Activated CD4-positive, alpha-beta memory T cell treated with anti-CD3 and anti-CD28 coated beads, Interleukin-2, amount 10 ng/mL, durations not matched to agents 7 days and 5 days (primary cell): ENCODE measurements at regions not wholly inside any gene's neighbourhood (a gene's known extent, or its start where the extent isn't known, plus 50 kb on each side); places are given as distances from the start of the nearest gene placed in this dataset.

Experiments
- CTCF ChIA-PET: fragments of 350-600 bp; sonication (Branson Sonifier 250); formaldehyde crosslinking; loops from one replicate; lab custom pipeline; 2021; ENCODE audit warnings: antibody characterized with exemption, inconsistent platforms; lab: Charles Lee
- POLR2A ChIA-PET: fragments of 350-600 bp; sonication (Branson Sonifier 250); formaldehyde crosslinking; loops from one replicate; lab custom pipeline; 2021; ENCODE audit warnings: antibody characterized with exemption; lab: Charles Lee
- DNase-seq: peaks from one replicate; pipeline ENCODE4 v3.0.0-alpha.2; 2020
- H3K27ac Mint-ChIP-seq: one replicate; pipeline ENCODE4 v1.8.0; 2021; ENCODE audit warnings: mild to moderate bottlenecking, mixed read lengths
- H3K27me3 Mint-ChIP-seq: one replicate; pipeline ENCODE4 v1.8.0; 2021; ENCODE audit warnings: mixed read lengths
- H3K36me3 Mint-ChIP-seq: one replicate; pipeline ENCODE4 v1.8.0; 2021; ENCODE audit warnings: low read depth, mixed read lengths
- H3K4me1 Mint-ChIP-seq: one replicate; pipeline ENCODE4 v1.8.0; 2021; ENCODE audit warnings: mixed read lengths
- H3K4me3 Mint-ChIP-seq: one replicate; pipeline ENCODE4 v1.8.0; 2021; ENCODE audit warnings: mild to moderate bottlenecking, mixed read lengths
- H3K9me3 Mint-ChIP-seq: one replicate; pipeline ENCODE4 v1.8.0; 2021; ENCODE audit warnings: mixed read lengths

GRCh38 chr21:35791541-35792325 is 268.6 kb downstream of the SETD4 start:
- no peaks in the 10 kb centered on the region for H3K4me1 Mint-ChIP-seq
- H3K9me3 Mint-ChIP-seq = no peaks in the 10 kb centered on the region
- H3K4me3 Mint-ChIP-seq = no peak overlapping the region
- ChIA-PET POLR2A (no interaction called here), CTCF (no interaction called here)
- H3K36me3 Mint-ChIP-seq = no peaks in the 10 kb centered on the region
- H3K27me3 Mint-ChIP-seq = peaks cover 2% of the 10 kb centered on the region
- DNase-seq = no peak
- H3K27ac Mint-ChIP-seq = no peak overlapping the region

- peaks cover 9% of the 10 kb centered on the region for H3K27me3 Mint-ChIP-seq
- CTCF ChIA-PET = no interaction called here
- no peaks in the 10 kb centered on the region for H3K36me3 Mint-ChIP-seq
Observed at GRCh38 chr21:35783721-35784120, 276.6 kb downstream of the SETD4 start.

GRCh38 chr21:35782667-35783066 is 277.7 kb downstream of the SETD4 start:
- no peak for DNase-seq
- H3K9me3 Mint-ChIP-seq = no peaks in the 10 kb centered on the region
- CTCF ChIA-PET = no interaction called here

More at GRCh38 chr21:35783721-35784120, 276.6 kb downstream of the SETD4 start:
- Mint-ChIP-seq H3K27ac (no peak overlapping the region), H3K4me1 (no peaks in the 10 kb centered on the region), H3K9me3 (no peaks in the 10 kb centered on the region), H3K4me3 (no peak overlapping the region)
- POLR2A ChIA-PET = interaction anchor here (0.6 kb wide), 1 partner anchor 1016 kb away, joined by 3 read pairs; no protein-coding TSS in a partner anchor
- DNase-seq = no peak

GRCh38 chr21:35780983-35781382 is 279.3 kb downstream of the SETD4 start:
- no peak overlapping the region for H3K4me3 Mint-ChIP-seq
- no peak overlapping the region for H3K27ac Mint-ChIP-seq
- H3K4me1 Mint-ChIP-seq = no peaks in the 10 kb centered on the region
- H3K9me3 Mint-ChIP-seq = no peaks in the 10 kb centered on the region
- ChIA-PET POLR2A (no interaction called here), CTCF (no interaction called here)
- no peaks in the 10 kb centered on the region for H3K36me3 Mint-ChIP-seq
- DNase-seq = no peak
- peaks cover 11% of the 10 kb centered on the region for H3K27me3 Mint-ChIP-seq

More at GRCh38 chr21:35782667-35783066, 277.7 kb downstream of the SETD4 start:
- H3K27ac Mint-ChIP-seq = no peak overlapping the region
- POLR2A ChIA-PET = no interaction called here
- H3K4me1 Mint-ChIP-seq = no peaks in the 10 kb centered on the region
- H3K36me3 Mint-ChIP-seq = no peaks in the 10 kb centered on the region
- no peak overlapping the region for H3K4me3 Mint-ChIP-seq
- peaks cover 9% of the 10 kb centered on the region for H3K27me3 Mint-ChIP-seq

- Mint-ChIP-seq H3K9me3 (no peaks in the 10 kb centered on the region), H3K36me3 (no peaks in the 10 kb centered on the region), H3K4me1 (no peaks in the 10 kb centered on the region), H3K27ac (no peak overlapping the region), H3K4me3 (no peak overlapping the region), H3K27me3 (peaks cover 7% of the 10 kb centered on the region)
- ChIA-PET POLR2A (no interaction called here), CTCF (no interaction called here)
- no peak for DNase-seq
Observed at GRCh38 chr21:35779690-35780570, 280.4 kb downstream of the SETD4 start.

GRCh38 chr21:35779167-35779566 is 281.2 kb downstream of the SETD4 start:
- H3K9me3 Mint-ChIP-seq = no peaks in the 10 kb centered on the region
- ChIA-PET CTCF (no interaction called here), POLR2A (no interaction called here)
- H3K36me3 Mint-ChIP-seq = no peaks in the 10 kb centered on the region
- no peak for DNase-seq
- no peak overlapping the region for H3K4me3 Mint-ChIP-seq
- no peaks in the 10 kb centered on the region for H3K4me1 Mint-ChIP-seq
- H3K27ac Mint-ChIP-seq = no peak overlapping the region
- H3K27me3 Mint-ChIP-seq = peaks cover 8% of the 10 kb centered on the region

GRCh38 chr21:35777081-35777480 is 283.2 kb downstream of the SETD4 start:
- no peak for DNase-seq
- Mint-ChIP-seq H3K4me1 (no peaks in the 10 kb centered on the region), H3K36me3 (no peaks in the 10 kb centered on the region), H3K9me3 (no peaks in the 10 kb centered on the region), H3K27ac (no peak overlapping the region), H3K27me3 (peaks cover 11% of the 10 kb centered on the region), H3K4me3 (no peak overlapping the region)
- POLR2A ChIA-PET = no interaction called here
- CTCF ChIA-PET = no interaction called here

- no peak overlapping the region for H3K27ac Mint-ChIP-seq
- no peak for DNase-seq
- POLR2A ChIA-PET = no interaction called here
- no peaks in the 10 kb centered on the region for H3K36me3 Mint-ChIP-seq
- H3K4me3 Mint-ChIP-seq = no peak overlapping the region
- CTCF ChIA-PET = no interaction called here
- H3K27me3 Mint-ChIP-seq = peaks cover 11% of the 10 kb centered on the region
- H3K4me1 Mint-ChIP-seq = no peaks in the 10 kb centered on the region
- H3K9me3 Mint-ChIP-seq = no peaks in the 10 kb centered on the region
Observed at GRCh38 chr21:35775778-35776544, 284.4 kb downstream of the SETD4 start.

- Mint-ChIP-seq H3K9me3 (no peaks in the 10 kb centered on the region), H3K27me3 (peaks cover 7% of the 10 kb centered on the region), H3K36me3 (no peaks in the 10 kb centered on the region), H3K27ac (no peak overlapping the region), H3K4me3 (no peak overlapping the region), H3K4me1 (no peaks in the 10 kb centered on the region)
- no peak for DNase-seq
- ChIA-PET POLR2A (no interaction called here), CTCF (no interaction called here)
Observed at GRCh38 chr21:35770101-35770945, 290.0 kb downstream of the SETD4 start.

GRCh38 chr21:35768187-35768586 is 292.1 kb downstream of the SETD4 start:
- no peaks in the 10 kb centered on the region for H3K9me3 Mint-ChIP-seq
- no peaks in the 10 kb centered on the region for H3K36me3 Mint-ChIP-seq
- H3K27me3 Mint-ChIP-seq = peaks cover 3% of the 10 kb centered on the region
- no peak overlapping the region for H3K27ac Mint-ChIP-seq
- H3K4me3 Mint-ChIP-seq = no peak overlapping the region
- DNase-seq = no peak
- POLR2A ChIA-PET = no interaction called here
- H3K4me1 Mint-ChIP-seq = no peaks in the 10 kb centered on the region
- CTCF ChIA-PET = no interaction called here

GRCh38 chr21:35764586-35764985 is 295.7 kb downstream of the SETD4 start:
- Mint-ChIP-seq H3K27ac (no peak overlapping the region), H3K36me3 (no peaks in the 10 kb centered on the region), H3K4me3 (no peak overlapping the region), H3K9me3 (no peaks in the 10 kb centered on the region), H3K4me1 (no peaks in the 10 kb centered on the region), H3K27me3 (peaks cover 9% of the 10 kb centered on the region)
- DNase-seq = no peak
- CTCF ChIA-PET = no interaction called here
- POLR2A ChIA-PET = interaction anchor here (0.6 kb wide), 1 partner anchor 309 kb away, joined by 3 read pairs; no protein-coding TSS in a partner anchor

GRCh38 chr21:35764077-35764476 is 296.2 kb downstream of the SETD4 start:
- Mint-ChIP-seq H3K9me3 (no peaks in the 10 kb centered on the region), H3K27me3 (peaks cover 9% of the 10 kb centered on the region), H3K4me3 (no peak overlapping the region), H3K4me1 (no peaks in the 10 kb centered on the region), H3K27ac (no peak overlapping the region), H3K36me3 (no peaks in the 10 kb centered on the region)
- no peak for DNase-seq
- ChIA-PET POLR2A (interaction anchor here (0.6 kb wide), 1 partner anchor 310 kb away, joined by 3 read pairs; no protein-coding TSS in a partner anchor), CTCF (no interaction called here)
